Suppressor macrophage treated with lipopolysaccharide for 1 hour (primary cell): ENCODE measurements at regions not wholly inside any gene's neighbourhood (a gene's known extent, or its start where the extent isn't known, plus 50 kb on each side); places are given as distances from the start of the nearest gene placed in this dataset.
"Not testable (repeated sequence)": the region's sequence is repeated elsewhere in the genome, so short reads cannot be mapped to it uniquely, and the experiment has no call there.

Experiments
- DNase-seq, 3 donors: peaks; one replicate each; pipeline ENCODE4 v3.0.0-alpha.2; 2020 to 2022

- DNase-seq = no peak
These were observed 499.3 kb upstream of the TMEM132C start for GRCh38 chr12:127767656-127768055.

GRCh38 chr12:127770118-127770517 is 496.9 kb upstream of the TMEM132C start:
- DNase-seq = peak; percentile 25 to 35 (median 33)

GRCh38 chr12:127771546-127771945 is 495.4 kb upstream of the TMEM132C start:
- DNase-seq = no peak

GRCh38 chr12:127773520-127773919 is 493.4 kb upstream of the TMEM132C start:
- no peak for DNase-seq

GRCh38 chr12:127774828-127775227 is 492.1 kb upstream of the TMEM132C start:
- DNase-seq = no peak

GRCh38 chr12:127779301-127780045 is 487.5 kb upstream of the TMEM132C start:
- no peak for DNase-seq

- no peak for DNase-seq
These were observed 486.1 kb upstream of the TMEM132C start for GRCh38 chr12:127780881-127781280.

- no peak for DNase-seq
These were observed 485.6 kb upstream of the TMEM132C start for GRCh38 chr12:127781336-127781735.

GRCh38 chr12:127785540-127785939 is 481.4 kb upstream of the TMEM132C start:
- DNase-seq = no peak

- no peak for DNase-seq
These were observed 480.9 kb upstream of the TMEM132C start for GRCh38 chr12:127785986-127786590.

GRCh38 chr12:127787544-127787943 is 479.4 kb upstream of the TMEM132C start:
- DNase-seq = no peak

GRCh38 chr12:127790376-127790775 is 476.6 kb upstream of the TMEM132C start:
- DNase-seq = no peak

GRCh38 chr12:127791217-127791616 is 475.8 kb upstream of the TMEM132C start:
- no peak for DNase-seq

GRCh38 chr12:127797918-127798317 is 469.1 kb upstream of the TMEM132C start:
- DNase-seq = no peak

- DNase-seq = no peak
These were observed 464.7 kb upstream of the TMEM132C start for GRCh38 chr12:127802271-127802670.

GRCh38 chr12:127803545-127803944 is 463.4 kb upstream of the TMEM132C start:
- DNase-seq = no peak

GRCh38 chr12:127809275-127809674 is 457.7 kb upstream of the TMEM132C start:
- peak; percentile 31 to 61 (median 60) for DNase-seq

GRCh38 chr12:127810041-127810440 is 456.9 kb upstream of the TMEM132C start:
- DNase-seq = peak; percentile 64 to 88 (median 85)

- DNase-seq = not testable (repeated sequence)
These were observed 456.5 kb upstream of the TMEM132C start for GRCh38 chr12:127810459-127810858.

GRCh38 chr12:127811988-127812387 is 455.0 kb upstream of the TMEM132C start:
- peak in 2 of 3 donors; percentile 2 to 28 for DNase-seq

GRCh38 chr12:127813147-127813546 is 453.8 kb upstream of the TMEM132C start:
- DNase-seq = no peak

GRCh38 chr12:127819056-127819455 is 447.9 kb upstream of the TMEM132C start:
- DNase-seq = peak in 2 of 3 donors; percentile 24 to 35

GRCh38 chr12:127820271-127820670 is 446.7 kb upstream of the TMEM132C start:
- DNase-seq = no peak

- no peak for DNase-seq
These were observed 446.1 kb upstream of the TMEM132C start for GRCh38 chr12:127820846-127821245.
